WTC11 (cell line): ENCODE measurements at regions not wholly inside any gene's neighbourhood (a gene's known extent, or its start where the extent isn't known, plus 50 kb on each side); places are given as distances from the start of the nearest gene placed in this dataset.

Source experiments
- FOXK1 ChIP-seq: sonication (generic); formaldehyde crosslinking; IDR thresholded peaks from 2 replicates; pipeline ENCODE4 v1.8.0; 2022; ENCODE audit warnings: mild to moderate bottlenecking, moderate library complexity, missing genetic modification reagents
- TF ChIP-seq, protein P1 (sequence below): fragments of 200-600 bp; IDR thresholded peaks from 2 replicates; pipeline ENCODE4 v1.8.0; 2022; ENCODE audit warnings: antibody characterized with exemption

DNA sequence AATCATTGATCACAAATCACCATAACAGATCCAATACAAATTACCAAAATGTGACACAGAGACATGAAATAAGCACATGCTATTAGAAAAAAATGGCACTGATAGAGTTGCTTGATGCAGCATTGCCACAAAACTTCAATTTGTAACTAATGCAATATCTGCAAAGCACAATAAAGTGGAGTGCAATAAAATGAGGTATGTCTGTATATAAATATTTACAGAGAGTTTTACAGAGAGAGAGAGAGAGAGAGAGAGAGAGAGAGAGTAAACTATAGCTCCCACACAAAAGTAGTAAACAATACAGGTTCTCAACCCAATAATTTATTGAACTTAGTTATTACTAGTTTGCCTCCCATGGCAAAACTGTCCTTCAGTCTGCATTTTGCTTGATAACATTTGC is 1807.0 kb downstream of the SUCLG1 start:
- TF ChIP-seq, protein P1, sequence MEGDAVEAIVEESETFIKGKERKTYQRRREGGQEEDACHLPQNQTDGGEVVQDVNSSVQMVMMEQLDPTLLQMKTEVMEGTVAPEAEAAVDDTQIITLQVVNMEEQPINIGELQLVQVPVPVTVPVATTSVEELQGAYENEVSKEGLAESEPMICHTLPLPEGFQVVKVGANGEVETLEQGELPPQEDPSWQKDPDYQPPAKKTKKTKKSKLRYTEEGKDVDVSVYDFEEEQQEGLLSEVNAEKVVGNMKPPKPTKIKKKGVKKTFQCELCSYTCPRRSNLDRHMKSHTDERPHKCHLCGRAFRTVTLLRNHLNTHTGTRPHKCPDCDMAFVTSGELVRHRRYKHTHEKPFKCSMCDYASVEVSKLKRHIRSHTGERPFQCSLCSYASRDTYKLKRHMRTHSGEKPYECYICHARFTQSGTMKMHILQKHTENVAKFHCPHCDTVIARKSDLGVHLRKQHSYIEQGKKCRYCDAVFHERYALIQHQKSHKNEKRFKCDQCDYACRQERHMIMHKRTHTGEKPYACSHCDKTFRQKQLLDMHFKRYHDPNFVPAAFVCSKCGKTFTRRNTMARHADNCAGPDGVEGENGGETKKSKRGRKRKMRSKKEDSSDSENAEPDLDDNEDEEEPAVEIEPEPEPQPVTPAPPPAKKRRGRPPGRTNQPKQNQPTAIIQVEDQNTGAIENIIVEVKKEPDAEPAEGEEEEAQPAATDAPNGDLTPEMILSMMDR: no peak
- TF ChIP-seq FOXK1 (CRISPR knock-in tag): no peak
